ENCODE measurements at regions not wholly inside any gene's neighbourhood (a gene's known extent, or its start where the extent isn't known, plus 50 kb on each side); places are given as distances from the start of the nearest gene placed in this dataset.

GRCh38 chr7:16106300-16106699 is 315.0 kb downstream of the CRPPA start:
- H3K9me2 ChIP-seq (replicated peaks; ENCODE audit: control insufficient read depth, low read length): no peaks in the 10 kb centered on the region
- no peak for TF ChIP-seq EZH2phosphoT487 (IDR thresholded peaks at IDR 0.05; ENCODE audit: borderline replicate concordance, low read length)
- TF ChIP-seq CTCF (IDR thresholded peaks at IDR 0.05; ENCODE audit: low read depth, low read length, poor library complexity, severe bottlenecking): no peak
- H3K36me3 ChIP-seq (ENCODE audit: control insufficient read depth, low read length): no peaks in the 10 kb centered on the region
- H3F3A ChIP-seq (ENCODE audit: control insufficient read depth, insufficient read depth): no peaks in the 10 kb centered on the region
- no peaks in the 10 kb centered on the region for H3K4me1 ChIP-seq (ENCODE audit: control insufficient read depth, low read length)
- H3K9me3 ChIP-seq (ENCODE audit: control insufficient read depth, insufficient read depth, low read length): peaks cover 12% of the 10 kb centered on the region; the same call in 1 of the 2 replicates
- H3K79me2 ChIP-seq (ENCODE audit: control insufficient read depth, low read length): no peaks in the 10 kb centered on the region
- H3K4me3 ChIP-seq (ENCODE audit: low read length): no peak overlapping the region
- H3K27ac ChIP-seq (ENCODE audit: low read depth, low read length): no peak overlapping the region
- H4K20me1 ChIP-seq (ENCODE audit: control insufficient read depth, insufficient read depth, low read depth, low read length): no peaks in the 10 kb centered on the region
- no peaks in the 10 kb centered on the region for H3K27me3 ChIP-seq (ENCODE audit: control insufficient read depth, low read length)
- no peak overlapping the region for H3K4me2 ChIP-seq (ENCODE audit: low read length)

- Histone ChIP-seq H4K20me1 (ENCODE audit: control insufficient read depth, insufficient read depth, low read depth, low read length) (no peaks in the 10 kb centered on the region), H3K9me3 (ENCODE audit: control insufficient read depth, insufficient read depth, low read length) (no peaks in the 10 kb centered on the region), H3K36me3 (ENCODE audit: control insufficient read depth, low read length) (no peaks in the 10 kb centered on the region), H3K4me3 (ENCODE audit: low read length) (no peak overlapping the region), H3K4me1 (ENCODE audit: control insufficient read depth, low read length) (no peaks in the 10 kb centered on the region), H3K27ac (ENCODE audit: low read depth, low read length) (no peak overlapping the region), H3K4me2 (ENCODE audit: low read length) (no peak overlapping the region), H3K27me3 (ENCODE audit: control insufficient read depth, low read length) (no peaks in the 10 kb centered on the region), H3K9me2 (replicated peaks; ENCODE audit: control insufficient read depth, low read length) (no peaks in the 10 kb centered on the region), H3K79me2 (ENCODE audit: control insufficient read depth, low read length) (no peaks in the 10 kb centered on the region), H3F3A (ENCODE audit: control insufficient read depth, insufficient read depth) (no peaks in the 10 kb centered on the region)
- TF ChIP-seq EZH2phosphoT487 (IDR thresholded peaks at IDR 0.05; ENCODE audit: borderline replicate concordance, low read length) (no peak), CTCF (IDR thresholded peaks at IDR 0.05; ENCODE audit: low read depth, low read length, poor library complexity, severe bottlenecking) (no peak)
Observed at GRCh38 chr7:16099302-16099849, 322.0 kb downstream of the CRPPA start.

DNA sequence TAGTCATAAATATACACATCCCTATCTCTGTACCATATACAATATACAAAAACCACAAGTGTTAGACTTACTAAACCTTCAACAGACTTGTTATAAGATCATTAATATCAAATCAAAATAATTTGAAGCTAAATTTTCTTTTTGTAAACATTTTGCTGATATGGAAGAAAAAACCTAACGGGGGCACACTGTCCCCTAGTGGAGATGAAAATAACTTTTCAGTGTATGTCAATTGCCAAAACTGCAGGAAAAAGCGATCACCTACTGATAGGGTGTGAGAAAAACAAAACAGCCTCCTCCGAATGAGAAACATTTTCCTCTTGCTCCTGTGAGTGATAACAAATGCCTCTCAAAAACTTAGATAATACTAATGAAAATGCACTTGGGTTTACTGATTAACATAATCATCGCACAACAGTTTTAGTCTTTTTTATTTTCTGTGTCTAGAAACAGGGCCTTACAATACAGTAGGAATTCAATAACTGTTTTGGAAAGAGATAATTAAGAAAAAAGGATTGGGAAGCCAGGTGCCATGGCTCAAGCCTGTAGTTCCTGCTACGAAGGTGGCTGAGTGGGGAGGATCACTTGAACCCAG is 322.7 kb downstream of the CRPPA start:
- Histone ChIP-seq H3K9me2 (replicated peaks; ENCODE audit: control insufficient read depth, low read length) (no peaks in the 10 kb centered on the region), H3K4me3 (ENCODE audit: low read length) (no peak overlapping the region), H3F3A (ENCODE audit: control insufficient read depth, insufficient read depth) (no peaks in the 10 kb centered on the region), H3K79me2 (ENCODE audit: control insufficient read depth, low read length) (no peaks in the 10 kb centered on the region), H3K27me3 (ENCODE audit: control insufficient read depth, low read length) (no peaks in the 10 kb centered on the region), H4K20me1 (ENCODE audit: control insufficient read depth, insufficient read depth, low read depth, low read length) (no peaks in the 10 kb centered on the region), H3K4me1 (ENCODE audit: control insufficient read depth, low read length) (no peaks in the 10 kb centered on the region), H3K36me3 (ENCODE audit: control insufficient read depth, low read length) (no peaks in the 10 kb centered on the region), H3K4me2 (ENCODE audit: low read length) (no peak overlapping the region), H3K27ac (ENCODE audit: low read depth, low read length) (no peak overlapping the region), H3K9me3 (ENCODE audit: control insufficient read depth, insufficient read depth, low read length) (no peaks in the 10 kb centered on the region)
- TF ChIP-seq CTCF (IDR thresholded peaks at IDR 0.05; ENCODE audit: low read depth, low read length, poor library complexity, severe bottlenecking) (peak; percentile 80), EZH2phosphoT487 (IDR thresholded peaks at IDR 0.05; ENCODE audit: borderline replicate concordance, low read length) (no peak)

All from DOHH2 (cell line).